Coronary artery (tissue), 2 donors: ENCODE measurements at regions not wholly inside any gene's neighbourhood (a gene's known extent, or its start where the extent isn't known, plus 50 kb on each side); places are given as distances from the start of the nearest gene placed in this dataset.
"Not testable (repeated sequence)": the region's sequence is repeated elsewhere in the genome, so short reads cannot be mapped to it uniquely, and the experiment has no call there.

Experiments
- DNase-seq: peaks from one replicate; pipeline ENCODE4 v3.0.0-alpha.2; 2017; ENCODE audit warnings: low spot score
- H3K27ac ChIP-seq, 2 donors: fragments of 200-600 bp; sonication (generic); one replicate each; pipeline ENCODE4 v1.5.1; 2016 to 2019
- H3K4me3 ChIP-seq: fragments of 200-600 bp; sonication (generic); 2 replicates; pipeline ENCODE4 v1.5.1; 2016; ENCODE audit warnings: mild to moderate bottlenecking, moderate library complexity
- CTCF ChIP-seq: fragments of 200-600 bp; sonication (generic); IDR thresholded peaks from one replicate; pipeline ENCODE4 v1.5.1; 2019; ENCODE audit warnings: antibody characterized with exemption

- no peak overlapping the region for H3K4me3 ChIP-seq
- DNase-seq: no peak
- H3K27ac ChIP-seq: no peak overlapping the region
- no peak for TF ChIP-seq CTCF
Measured at GRCh38 chr6:85368631-85369030, 81.3 kb upstream of the NT5E start.

- Histone ChIP-seq H3K4me3 (no peak overlapping the region), H3K27ac (no peak overlapping the region)
- DNase-seq: no peak
- no peak for TF ChIP-seq CTCF
Measured at GRCh38 chr6:85364344-85364743, 85.5 kb upstream of the NT5E start.

GRCh38 chr6:85363870-85364269 is 86.0 kb upstream of the NT5E start:
- Histone ChIP-seq H3K27ac (no peak overlapping the region), H3K4me3 (no peak overlapping the region)
- DNase-seq: no peak
- TF ChIP-seq CTCF: no peak

GRCh38 chr6:85362652-85363310 is 87.1 kb upstream of the NT5E start:
- DNase-seq: no peak
- Histone ChIP-seq H3K27ac (no peak overlapping the region), H3K4me3 (no peak overlapping the region)
- TF ChIP-seq CTCF: no peak

DNA sequence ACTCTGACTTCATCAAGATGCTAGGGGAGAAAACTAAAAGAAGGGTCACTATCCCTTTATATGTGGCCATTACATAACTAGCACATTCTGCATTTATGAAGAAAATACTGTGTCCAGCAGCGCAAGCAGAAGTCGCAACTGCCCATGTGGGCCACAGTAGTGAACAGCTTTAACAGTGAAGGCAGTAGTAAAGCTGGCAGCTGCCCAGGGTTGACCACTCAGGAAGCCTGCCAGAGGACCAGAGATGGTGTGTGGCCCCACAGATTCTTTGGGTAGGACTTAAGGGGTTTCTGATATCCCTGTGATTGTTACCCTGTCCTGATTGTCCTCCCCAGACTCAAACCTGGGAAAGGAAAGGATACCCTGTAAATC is 88.3 kb upstream of the NT5E start:
- Histone ChIP-seq H3K27ac (peak overlapping the region in 1 of 2 donors; percentile 27), H3K4me3 (no peak overlapping the region)
- no peak for DNase-seq
- TF ChIP-seq CTCF: no peak

GRCh38 chr6:85360794-85361642 is 88.9 kb upstream of the NT5E start:
- no peak for DNase-seq
- Histone ChIP-seq H3K4me3 (no peak overlapping the region), H3K27ac (peak overlapping the region; percentile 27 to 30)
- no peak for TF ChIP-seq CTCF

GRCh38 chr6:85357651-85358050 is 92.2 kb upstream of the NT5E start:
- TF ChIP-seq CTCF: no peak
- no peak overlapping the region for H3K27ac ChIP-seq
- no peak for DNase-seq
- no peak overlapping the region for H3K4me3 ChIP-seq

DNA sequence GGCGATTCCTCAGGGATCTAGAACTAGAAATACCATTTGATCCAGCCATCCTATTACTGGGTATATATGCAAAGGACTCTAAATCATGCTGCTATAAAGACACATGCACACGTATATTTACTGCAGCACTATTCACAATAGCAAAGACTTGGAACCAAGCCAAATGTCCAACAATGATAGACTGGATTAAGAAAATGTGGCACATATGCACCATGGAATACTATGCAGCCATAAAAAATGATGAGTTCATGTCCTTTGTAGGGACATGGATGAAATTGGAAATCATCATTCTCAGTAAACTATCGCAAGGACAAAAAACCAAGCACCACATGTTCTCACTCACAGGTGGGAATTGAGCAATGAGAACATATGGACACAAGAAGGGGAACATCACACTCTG is 93.1 kb upstream of the NT5E start:
- H3K4me3 ChIP-seq, DNase-seq: not testable (repeated sequence)

More for the DNA sequence above, 93.1 kb upstream of the NT5E start:
- H3K27ac ChIP-seq: not testable (repeated sequence)
